Thoracic aorta (tissue), 2 donors: ENCODE measurements at regions not wholly inside any gene's neighbourhood (a gene's known extent, or its start where the extent isn't known, plus 50 kb on each side); places are given as distances from the start of the nearest gene placed in this dataset.

Experiments used
- ATAC-seq: fragments of 150-250 bp; one replicate; pipeline ENCODE4 v1.8.0; 2017; ENCODE audit warnings: low read depth; ENCODE audit not compliant: insufficient number of reproducible peaks, low FRiP score
- DNase-seq: peaks from one replicate; pipeline ENCODE4 v3.0.0-alpha.2; 2020; ENCODE audit warnings: low spot score
- H3K27ac ChIP-seq, 2 donors: fragments of 200-600 bp; sonication (generic); 1 replicate in 1 of 2; 2 replicates in 1 of 2; pipeline ENCODE4 v1.5.1; 2016; ENCODE audit warnings: mild to moderate bottlenecking in 2 of 2, moderate library complexity in 2 of 2
- H3K27me3 ChIP-seq: fragments of 200-600 bp; sonication (generic); replicated peaks from 2 replicates; pipeline ENCODE4 v1.6.0; 2016; ENCODE audit warnings: mild to moderate bottlenecking; ENCODE audit not compliant: insufficient read depth
- H3K36me3 ChIP-seq: fragments of 200-600 bp; sonication (generic); one replicate; pipeline ENCODE4 v1.5.1; 2016
- H3K4me1 ChIP-seq, 2 donors: fragments of 200-600 bp; sonication (generic); 1 replicate in 1 of 2; 2 replicates in 1 of 2; pipeline versions ENCODE4 v1.5.1 to v1.6.0; 2016; ENCODE audit warnings: low read depth in 2 of 2, mild to moderate bottlenecking in 1 of 2; ENCODE audit not compliant: control insufficient read depth in 1 of 2
- H3K4me3 ChIP-seq: fragments of 200-600 bp; sonication (generic); 2 replicates; pipeline ENCODE4 v1.5.1; 2016; ENCODE audit warnings: mild to moderate bottlenecking
- H3K9me3 ChIP-seq: fragments of 200-600 bp; sonication (generic); 2 replicates; pipeline ENCODE4 v1.5.1; 2016
- CTCF ChIP-seq: fragments of 200-600 bp; sonication (generic); IDR thresholded peaks from one replicate; pipeline ENCODE4 v1.5.1; 2019; ENCODE audit warnings: antibody characterized with exemption

GRCh38 chr13:86383151-86383550 lies 583.9 kb upstream of the SLITRK6 start:
- ATAC-seq (no peak), DNase-seq (no peak)
- Histone ChIP-seq H3K9me3 (no peaks in the 10 kb centered on the region), H3K27me3 (no peaks in the 10 kb centered on the region), H3K4me3 (no peak overlapping the region), H3K4me1 (no peaks in the 10 kb centered on the region), H3K36me3 (no peaks in the 10 kb centered on the region), H3K27ac (no peak overlapping the region)
- TF ChIP-seq CTCF, result no peak

GRCh38 chr13:86383561-86383960 lies 584.3 kb upstream of the SLITRK6 start:
- no peaks in the 10 kb centered on the region for H3K9me3 ChIP-seq
- TF ChIP-seq CTCF, result no peak
- H3K4me3 ChIP-seq, result no peak overlapping the region
- no peak for ATAC-seq
- no peaks in the 10 kb centered on the region for H3K27me3 ChIP-seq
- no peaks in the 10 kb centered on the region for H3K4me1 ChIP-seq
- no peaks in the 10 kb centered on the region for H3K36me3 ChIP-seq
- no peak overlapping the region for H3K27ac ChIP-seq
- DNase-seq, result no peak

GRCh38 chr13:86397635-86398034 lies 598.4 kb upstream of the SLITRK6 start:
- TF ChIP-seq CTCF, result no peak
- H3K36me3 ChIP-seq, result no peaks in the 10 kb centered on the region
- DNase-seq (no peak), ATAC-seq (no peak)
- H3K9me3 ChIP-seq, result no peaks in the 10 kb centered on the region
- H3K27ac ChIP-seq, result no peak overlapping the region
- H3K27me3 ChIP-seq, result no peaks in the 10 kb centered on the region
- H3K4me1 ChIP-seq, result no peaks in the 10 kb centered on the region
- H3K4me3 ChIP-seq, result no peak overlapping the region

DNA sequence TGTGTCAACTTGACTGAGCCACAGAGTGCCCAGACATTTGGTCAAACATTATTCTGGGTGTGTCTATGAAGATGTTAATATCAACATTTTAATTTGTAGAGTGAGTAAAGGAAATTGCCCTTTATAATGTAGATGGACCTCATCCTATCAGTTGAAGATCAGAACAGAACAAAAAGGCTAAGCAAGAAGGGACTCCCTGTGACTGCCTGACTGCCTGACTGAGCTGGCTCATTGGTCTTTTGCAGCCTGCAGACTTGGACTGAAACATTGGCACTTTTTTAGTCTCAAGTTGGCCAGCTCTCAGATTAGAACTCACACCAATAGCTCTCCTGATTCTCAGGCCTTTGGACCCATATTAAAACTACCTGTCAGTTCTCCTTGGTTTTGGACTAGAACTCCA lies 600.4 kb upstream of the SLITRK6 start:
- no peak for TF ChIP-seq CTCF
- H3K9me3 ChIP-seq, result no peaks in the 10 kb centered on the region
- no peaks in the 10 kb centered on the region for H3K27me3 ChIP-seq
- no peak overlapping the region for H3K4me3 ChIP-seq
- no peak for ATAC-seq
- no peaks in the 10 kb centered on the region for H3K4me1 ChIP-seq
- no peak overlapping the region for H3K27ac ChIP-seq
- H3K36me3 ChIP-seq, result no peaks in the 10 kb centered on the region
- no peak for DNase-seq

DNA sequence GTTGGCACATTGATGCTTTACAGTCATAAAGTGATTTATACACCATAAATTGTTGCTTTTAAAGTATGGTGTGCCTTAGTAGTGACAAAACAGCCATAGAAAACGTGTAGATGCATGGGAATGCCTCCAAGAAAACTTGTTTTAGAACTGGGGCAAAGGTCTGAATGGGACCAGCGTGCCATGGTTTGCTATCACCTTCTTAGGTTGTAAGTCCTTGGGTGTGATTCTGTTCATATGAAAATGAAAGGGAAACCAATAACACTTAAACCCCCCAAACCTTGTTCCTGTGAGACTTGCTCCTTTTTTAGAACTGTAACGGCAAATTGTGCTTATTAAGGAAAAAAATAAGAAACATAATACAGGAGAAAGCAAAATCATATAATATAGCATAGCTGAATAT lies 603.3 kb upstream of the SLITRK6 start:
- Histone ChIP-seq H3K9me3 (no peaks in the 10 kb centered on the region), H3K4me1 (no peaks in the 10 kb centered on the region)

More for the DNA sequence above, 603.3 kb upstream of the SLITRK6 start:
- Histone ChIP-seq H3K27me3 (no peaks in the 10 kb centered on the region), H3K4me3 (no peak overlapping the region), H3K36me3 (no peaks in the 10 kb centered on the region), H3K27ac (no peak overlapping the region)
- DNase-seq (no peak), ATAC-seq (no peak)
- TF ChIP-seq CTCF, result no peak
